KG1 (cell line): ENCODE measurements at regions not wholly inside any gene's neighbourhood (a gene's known extent, or its start where the extent isn't known, plus 50 kb on each side); places are given as distances from the start of the nearest gene placed in this dataset.
"Not testable (repeated sequence)": the region's sequence is repeated elsewhere in the genome, so short reads cannot be mapped to it uniquely, and the experiment has no call there.

ENCODE experiments used
- DNase-seq: peaks from one replicate; lab custom pipeline; 2025; lab: John Stamatoyannopoulos, UW

DNA sequence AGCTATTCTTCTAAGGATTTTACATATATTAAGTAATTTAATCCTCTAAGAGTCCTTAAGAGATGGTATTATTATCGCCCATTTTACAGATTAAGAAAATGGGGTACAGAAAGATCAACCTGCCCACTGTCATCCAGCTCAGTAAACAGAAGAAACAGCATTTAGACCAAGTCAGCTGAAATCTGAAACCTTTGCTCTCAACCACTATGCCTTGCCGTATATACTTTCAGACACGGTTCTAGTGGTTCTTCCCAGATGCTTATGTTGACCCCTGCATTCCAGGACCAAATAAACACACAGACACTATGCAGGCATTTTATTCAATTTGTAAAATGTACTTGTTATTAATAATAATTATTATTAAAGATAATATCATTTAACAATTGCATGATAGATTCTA, 854.8 kb downstream of the KCNJ2 start:
- no peak for DNase-seq

DNA sequence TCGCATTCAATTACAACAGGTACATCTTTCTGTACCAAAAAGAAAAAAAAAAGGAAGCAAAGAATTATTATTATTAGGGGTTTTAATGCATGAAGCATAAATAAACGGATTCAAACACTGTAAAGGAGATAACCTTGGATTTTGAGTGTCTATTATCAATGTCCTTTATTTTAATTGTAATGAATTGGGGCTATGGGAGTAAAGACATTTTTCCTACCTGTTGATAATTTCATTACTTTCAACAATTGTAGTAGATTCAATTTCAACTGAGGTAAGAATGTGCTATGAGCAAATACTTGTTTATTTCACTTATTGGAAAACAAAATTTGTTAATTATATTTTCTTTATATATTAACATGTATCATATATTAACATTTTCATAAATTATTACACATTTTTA, 855.6 kb downstream of the KCNJ2 start:
- no peak for DNase-seq

DNA sequence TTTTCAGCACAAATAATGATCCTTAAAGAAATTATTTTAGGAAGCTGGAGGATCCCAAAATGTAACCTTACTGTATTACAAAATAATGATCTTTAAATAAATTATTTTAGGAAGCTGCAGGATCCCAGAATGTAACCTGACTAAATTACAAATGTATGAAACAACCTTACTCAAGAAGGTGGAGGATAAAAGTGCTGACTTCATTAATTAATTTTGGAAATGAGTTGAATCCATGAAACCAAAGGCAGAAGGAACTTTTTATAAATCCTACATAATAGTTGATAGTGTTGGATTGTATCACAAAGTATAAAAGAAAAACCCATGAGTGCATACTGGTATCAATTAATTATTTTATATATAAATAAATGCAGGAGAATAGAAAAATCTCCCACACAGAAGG, 859.9 kb downstream of the KCNJ2 start:
- DNase-seq: no peak

DNA sequence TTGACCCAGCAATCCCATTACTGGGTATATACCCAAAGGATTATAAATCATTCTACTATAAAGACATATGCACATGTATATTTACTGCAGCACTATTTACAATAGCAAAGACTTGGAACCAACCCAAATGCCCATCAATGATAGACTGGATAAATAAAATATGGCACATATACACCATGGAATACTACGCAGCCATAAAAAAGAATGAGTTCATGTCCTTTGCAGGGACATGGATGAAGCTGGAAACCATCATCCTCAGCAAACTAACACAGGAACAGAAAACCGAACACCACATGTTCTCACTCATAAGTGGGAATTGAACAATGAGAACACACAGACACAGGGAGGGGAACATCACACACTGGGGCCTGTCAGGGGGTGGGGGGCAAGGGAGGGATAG, 862.0 kb downstream of the KCNJ2 start:
- not testable (repeated sequence) for DNase-seq

DNA sequence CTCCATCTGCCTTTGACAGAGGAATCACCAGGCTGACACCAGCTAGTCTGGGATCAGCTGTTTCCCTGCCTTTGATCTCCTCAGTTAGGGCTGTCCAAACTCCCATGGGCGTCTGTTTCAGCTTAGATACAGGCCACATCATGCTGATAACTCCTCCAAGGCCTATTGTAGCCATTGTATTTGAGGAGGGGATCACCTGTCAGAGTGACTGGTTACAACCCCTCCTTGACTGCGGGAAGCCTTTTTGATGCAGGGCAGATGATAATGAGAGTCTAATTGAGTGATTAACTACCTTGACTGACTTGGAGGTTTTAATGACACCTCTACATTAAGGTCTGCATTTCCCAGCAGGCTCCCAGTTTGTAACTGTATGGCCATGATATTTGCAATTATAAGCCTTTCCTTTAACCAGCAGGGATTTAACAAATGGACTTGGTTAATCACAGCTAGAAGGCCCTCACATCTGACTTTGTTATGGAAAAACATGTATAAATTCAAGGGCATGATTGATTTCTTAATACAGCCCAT, 863.5 kb downstream of the KCNJ2 start:
- DNase-seq: no peak

DNA sequence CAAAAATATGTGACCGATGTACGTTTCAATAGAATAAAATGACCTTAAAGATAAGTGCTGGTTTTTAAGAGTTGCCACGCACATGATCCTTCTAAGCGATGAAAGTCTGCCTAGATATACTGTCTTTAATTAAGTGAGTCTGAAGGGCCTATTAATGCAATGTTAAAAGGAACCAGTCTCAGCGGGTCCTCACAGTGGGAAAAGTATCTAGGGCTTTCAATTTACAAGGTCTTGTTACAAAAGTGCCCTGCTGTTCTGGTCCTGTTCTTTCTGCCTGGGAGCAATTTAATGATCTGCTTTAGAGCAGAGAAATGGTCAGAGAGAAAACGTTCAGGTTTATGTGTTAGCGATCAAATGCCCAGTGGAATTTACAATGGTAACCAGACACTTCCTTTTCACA, 864.0 kb downstream of the KCNJ2 start:
- no peak for DNase-seq

DNA sequence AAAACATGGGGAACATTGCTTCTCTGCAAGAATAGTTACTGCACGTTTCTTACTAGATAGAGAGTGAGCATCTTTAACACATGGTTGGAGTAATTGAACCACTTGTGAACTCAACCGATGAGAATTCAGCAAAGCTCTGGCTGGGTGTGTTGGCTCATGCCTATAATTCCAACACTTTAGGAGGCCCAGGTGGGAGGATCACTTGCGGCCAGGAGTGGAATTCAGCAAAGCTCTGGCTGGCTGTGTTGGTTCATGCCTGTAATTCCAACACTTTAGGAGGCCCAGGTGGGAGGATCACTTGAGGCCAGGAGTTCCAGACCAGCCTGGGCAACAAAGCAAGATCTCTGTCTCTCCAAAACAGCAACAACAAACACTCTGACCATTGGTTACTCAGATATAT, 865.9 kb downstream of the KCNJ2 start:
- DNase-seq: no peak

DNA sequence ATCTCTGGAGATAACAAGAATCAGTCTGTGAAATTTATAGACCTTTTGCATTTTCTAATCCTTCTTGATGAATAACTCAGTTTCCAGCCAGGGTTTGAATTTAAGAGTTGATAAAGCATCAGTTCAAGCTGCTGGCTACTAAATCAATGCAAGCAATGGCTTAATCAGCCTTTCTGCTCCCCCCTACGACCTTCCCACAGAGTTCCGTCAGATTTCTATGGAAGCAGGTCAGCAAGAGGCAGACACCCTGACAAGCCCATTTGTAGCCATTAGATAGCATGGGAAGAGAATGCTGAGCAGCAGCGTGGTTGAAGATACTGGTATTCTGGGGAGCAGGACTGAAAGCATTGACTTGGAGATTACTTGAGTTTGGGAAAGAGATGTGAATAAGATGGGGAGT, 868.1 kb downstream of the KCNJ2 start:
- no peak for DNase-seq

DNA sequence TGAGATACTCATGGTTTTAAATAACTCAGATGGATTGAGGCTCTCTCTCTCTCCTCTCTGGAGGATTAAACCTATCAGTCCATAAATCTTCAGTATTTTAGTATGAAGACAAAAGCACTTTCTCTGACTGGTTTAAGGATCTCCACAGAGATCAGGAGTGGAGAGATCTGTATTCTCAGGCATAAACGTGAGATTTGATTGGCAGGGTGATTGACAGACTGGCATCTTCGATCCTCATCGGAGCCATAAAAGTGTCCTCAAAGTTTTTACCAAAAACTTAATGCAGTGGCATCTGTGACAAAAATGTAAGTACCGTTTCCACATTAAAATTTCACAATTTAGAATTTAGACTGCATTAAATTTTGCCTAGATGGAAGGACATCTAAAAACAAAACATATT, 870.1 kb downstream of the KCNJ2 start:
- no peak for DNase-seq

DNA sequence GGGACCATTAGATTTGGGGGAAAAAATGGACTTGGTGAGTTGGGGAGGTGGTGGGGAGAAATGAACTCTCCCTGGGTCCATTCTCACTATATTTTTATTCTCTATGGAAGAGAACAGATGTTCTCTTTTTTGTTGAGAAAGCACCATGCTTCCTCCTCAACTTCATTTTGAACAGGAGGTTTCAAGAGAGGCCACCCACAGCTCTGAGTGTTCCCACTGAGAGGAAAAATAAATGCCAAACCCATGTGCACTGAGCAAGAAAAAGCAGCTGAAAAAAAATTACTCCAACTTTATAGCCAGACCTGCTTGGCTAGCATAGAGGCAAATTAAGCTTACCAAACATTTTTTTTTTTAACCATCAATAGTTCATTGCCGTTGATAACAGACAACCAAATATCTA, 883.6 kb downstream of the KCNJ2 start:
- DNase-seq: no peak

DNA sequence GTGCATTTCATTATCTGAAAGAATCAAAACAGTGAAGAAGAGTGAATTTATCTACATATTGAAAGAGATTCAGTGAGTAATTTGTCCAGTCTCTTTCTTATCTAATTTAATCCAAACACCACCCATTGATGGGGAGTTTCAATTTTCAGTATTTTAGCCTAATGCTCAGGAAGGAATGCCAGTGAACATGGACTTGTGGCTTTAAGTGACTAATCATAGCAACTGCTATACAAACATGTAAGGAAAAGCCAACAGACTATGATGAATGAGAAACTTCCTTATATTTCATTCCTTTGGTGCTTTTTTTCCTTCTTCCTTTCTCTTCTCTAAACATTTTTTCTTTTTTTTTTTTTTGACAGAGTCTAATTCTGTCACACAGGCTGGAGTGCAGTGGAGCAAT, 885.8 kb downstream of the KCNJ2 start:
- no peak for DNase-seq

DNA sequence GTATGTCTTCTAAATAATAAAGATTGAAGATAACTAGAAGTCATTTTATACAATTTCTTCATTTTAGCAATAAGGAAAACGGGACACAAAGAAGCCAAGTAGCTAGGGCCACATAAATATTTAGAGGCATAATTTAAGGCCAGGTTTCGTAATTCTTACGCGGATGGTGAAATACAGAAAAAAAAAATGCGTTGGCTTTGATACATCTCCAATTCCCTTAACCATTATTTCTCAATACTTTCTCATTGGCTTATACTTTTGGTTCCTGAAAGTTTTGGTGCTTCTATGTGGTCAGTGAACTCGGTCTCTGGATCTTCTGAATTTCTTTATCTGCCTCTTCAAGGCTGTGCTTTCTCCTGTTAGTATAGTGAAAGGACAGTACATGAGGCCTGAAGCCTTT, 888.1 kb downstream of the KCNJ2 start:
- no peak for DNase-seq

DNA sequence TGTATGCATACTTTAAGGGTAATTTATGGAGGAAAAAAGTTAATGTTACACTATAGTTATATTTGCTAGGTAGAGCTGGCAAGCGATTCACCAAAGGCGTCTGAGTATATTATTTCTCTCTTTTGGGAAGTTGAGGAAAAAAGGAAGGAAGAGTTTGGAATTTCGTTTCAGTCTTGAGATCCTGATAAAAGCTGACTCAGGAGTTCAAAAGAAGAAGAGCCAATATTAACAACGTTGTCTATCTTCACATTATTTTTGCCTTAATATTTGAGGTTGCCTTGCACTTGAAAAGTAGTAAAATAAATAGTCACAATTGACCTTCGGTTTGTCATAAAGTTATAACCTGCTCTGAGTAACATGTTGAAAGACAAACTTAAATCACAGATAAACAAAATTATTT, 888.6 kb downstream of the KCNJ2 start:
- no peak for DNase-seq

DNA sequence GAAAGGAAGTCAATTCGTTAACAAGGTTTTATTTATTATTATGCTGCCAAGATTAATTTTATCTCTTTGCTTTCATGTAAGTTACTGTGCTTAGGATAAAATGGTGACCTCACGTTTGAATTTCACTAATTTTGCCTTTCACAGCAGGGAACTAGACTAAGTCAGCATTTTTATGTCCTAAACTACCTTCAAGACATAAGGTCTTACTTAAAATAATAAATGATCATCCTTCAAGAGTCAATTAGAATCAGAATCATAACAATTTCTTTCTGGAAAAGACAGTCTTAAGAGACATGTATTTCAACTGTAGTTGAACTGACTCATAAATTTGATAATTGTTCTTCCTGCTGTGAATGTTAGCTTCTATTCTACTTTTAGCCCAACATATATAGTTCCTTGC, 893.8 kb downstream of the KCNJ2 start:
- no peak for DNase-seq

DNA sequence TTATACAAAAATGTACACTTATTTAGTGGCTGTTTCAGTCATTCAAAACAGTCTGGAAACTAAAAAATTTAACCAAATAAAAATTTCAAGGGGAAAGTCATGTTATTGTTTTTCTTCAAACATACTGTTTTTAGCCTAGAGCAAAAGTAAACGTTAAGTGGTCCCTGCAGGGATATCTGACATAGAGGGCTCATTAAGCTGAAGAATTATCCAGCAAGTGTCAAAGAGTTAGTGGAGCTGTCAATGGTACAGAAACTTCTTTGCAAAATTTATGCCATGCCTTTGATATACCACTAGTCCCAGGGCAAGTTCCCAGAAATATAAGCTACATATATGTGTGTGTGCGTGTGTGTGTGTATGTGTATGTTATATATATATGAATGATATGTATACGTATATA, 894.2 kb downstream of the KCNJ2 start:
- no peak for DNase-seq

DNA sequence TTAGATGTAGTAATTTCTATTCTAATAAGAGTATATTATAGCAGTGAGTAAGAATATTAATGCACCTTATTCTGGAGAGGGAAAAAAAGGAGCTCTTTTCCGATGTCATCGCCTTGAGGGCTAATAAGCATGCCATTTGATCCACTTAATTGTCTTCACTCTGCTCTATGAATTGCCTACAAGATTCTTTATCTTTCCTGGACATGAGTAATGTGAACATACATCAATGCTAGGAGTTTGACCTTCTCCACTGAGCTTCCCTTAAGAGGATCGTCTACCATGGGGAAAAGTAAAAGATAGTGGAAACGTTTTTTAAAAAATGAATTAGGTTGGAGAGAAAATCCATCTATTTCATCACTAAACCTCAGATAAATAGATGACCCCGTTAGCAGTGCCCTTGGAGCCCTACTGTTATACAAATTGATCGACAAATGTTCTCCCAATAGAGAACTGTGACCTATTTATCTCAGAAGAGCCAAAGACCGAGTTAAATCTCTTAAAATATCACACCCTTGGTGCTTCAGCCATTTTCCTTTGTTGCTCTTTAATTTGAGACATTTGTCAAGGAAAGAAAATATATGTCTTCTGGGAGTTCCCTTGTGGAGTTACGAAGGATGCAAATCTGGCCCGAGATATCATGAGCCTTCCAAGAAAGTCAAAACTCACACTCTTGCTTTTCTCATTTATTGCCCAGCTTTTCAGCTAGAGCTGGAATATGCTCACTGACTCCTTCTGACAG, 898.5 kb downstream of the KCNJ2 start:
- DNase-seq: no peak

DNA sequence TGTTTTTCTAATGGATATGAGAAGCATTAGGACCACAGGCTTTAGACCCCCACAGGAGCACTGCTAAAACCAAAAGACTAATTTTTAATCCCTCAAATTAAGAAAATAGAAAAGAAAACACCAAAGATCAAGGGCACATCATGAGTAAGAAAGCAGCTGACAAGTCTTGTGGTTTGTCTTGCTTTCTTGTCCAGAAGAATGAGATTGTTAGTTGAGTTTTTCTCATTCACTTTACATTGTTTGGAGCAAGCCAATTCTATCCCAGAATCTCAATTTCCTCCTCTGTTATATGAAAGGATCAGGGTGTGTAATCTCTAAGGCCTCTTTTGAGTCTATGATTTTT, 899.0 kb downstream of the KCNJ2 start:
- DNase-seq: no peak

DNA sequence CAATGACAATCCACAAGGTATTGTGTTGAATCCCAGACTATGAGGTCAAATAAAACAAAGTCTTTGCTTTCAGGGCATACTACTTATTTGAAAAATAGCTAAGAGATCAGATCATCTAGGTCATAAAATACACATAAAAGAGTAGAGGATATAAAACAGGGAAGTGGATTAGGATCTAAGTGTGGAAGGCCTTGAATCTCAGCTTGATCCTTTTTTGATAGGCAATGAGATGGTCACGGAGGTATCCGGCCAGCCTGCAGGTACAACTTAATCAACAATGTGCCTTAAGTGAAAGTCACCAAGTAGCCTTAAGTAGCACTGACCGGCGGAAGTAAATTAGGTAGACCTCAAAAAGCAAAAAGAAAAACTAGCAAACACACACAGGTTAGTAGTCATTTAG, 901.7 kb downstream of the KCNJ2 start:
- no peak for DNase-seq

DNA sequence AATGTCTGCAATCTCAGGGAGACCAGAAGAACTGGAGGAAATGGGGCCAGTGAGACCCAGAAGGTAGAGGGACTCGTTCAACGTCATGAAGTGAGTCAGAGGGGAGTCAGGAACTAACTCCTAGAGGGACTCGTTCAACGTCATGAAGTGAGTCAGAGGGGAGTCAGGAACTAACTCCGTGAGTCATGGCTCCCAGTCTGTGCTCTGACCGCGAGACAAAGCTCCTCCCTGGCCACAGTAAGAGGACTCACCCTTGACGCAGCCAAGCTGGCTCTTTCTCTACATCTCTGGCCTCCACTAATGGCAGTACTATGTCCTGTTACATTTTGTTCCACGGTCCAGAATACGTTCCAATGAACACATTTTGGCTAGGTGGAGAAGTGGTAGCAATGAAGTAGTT, 902.5 kb downstream of the KCNJ2 start:
- DNase-seq: no peak

DNA sequence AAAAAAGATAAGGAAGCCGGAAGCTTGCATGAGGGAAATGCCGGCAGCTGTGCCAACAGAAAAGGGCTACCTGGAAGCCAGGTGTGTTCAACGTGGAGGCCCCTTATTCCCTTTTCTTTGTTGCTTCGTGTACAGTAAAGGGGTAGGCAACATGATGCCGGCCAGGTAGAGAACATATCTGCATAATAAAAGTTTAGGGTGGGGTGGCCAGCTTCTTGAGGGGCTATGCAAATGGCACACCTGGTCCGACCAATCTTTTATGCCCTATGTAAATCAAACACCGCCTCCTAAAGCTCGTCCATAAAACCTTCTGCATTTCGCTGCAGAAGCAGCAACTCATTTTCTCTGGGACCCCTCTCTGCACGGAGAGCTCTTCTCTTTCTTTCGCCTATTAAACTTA, 911.6 kb downstream of the KCNJ2 start:
- DNase-seq: no peak

DNA sequence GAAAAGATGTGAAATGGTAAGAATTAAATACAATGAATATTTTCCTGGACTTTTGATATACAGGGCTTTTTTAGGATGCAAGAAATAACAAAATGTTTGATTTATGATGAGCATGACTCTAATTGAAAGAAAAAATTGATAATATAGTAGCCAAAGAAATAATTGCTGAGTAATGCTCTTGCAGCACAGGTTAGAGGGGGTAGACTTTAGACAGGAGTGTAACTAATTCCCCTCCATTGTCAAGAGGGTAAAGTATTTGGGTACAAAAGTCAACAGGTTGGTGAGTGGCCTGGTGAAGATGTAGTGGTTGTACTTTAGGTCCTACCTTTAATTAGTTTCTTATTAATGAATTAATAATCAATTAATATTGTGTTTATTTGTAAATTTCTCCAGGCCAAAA, 912.3 kb downstream of the KCNJ2 start:
- no peak for DNase-seq

DNA sequence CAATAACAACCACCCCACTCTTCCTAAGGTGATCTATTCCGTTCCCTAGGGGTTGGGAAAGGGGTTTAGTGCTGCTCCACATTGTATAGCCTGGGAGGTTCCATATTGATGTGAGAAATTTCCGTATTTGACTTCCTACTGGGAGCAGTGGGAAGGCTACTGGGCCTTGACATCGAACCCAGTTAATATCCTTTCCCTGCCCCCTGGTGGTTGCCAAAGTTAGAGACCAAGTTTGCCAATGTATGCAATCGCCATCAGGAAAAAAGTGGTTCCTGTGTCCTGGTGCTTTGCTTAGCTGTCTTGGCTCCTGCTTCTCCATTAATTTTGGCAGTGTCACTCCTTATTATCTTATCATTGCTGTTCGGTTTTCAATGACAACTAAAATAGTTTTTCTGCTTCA, 914.9 kb downstream of the KCNJ2 start:
- DNase-seq: peak; percentile 8

DNA sequence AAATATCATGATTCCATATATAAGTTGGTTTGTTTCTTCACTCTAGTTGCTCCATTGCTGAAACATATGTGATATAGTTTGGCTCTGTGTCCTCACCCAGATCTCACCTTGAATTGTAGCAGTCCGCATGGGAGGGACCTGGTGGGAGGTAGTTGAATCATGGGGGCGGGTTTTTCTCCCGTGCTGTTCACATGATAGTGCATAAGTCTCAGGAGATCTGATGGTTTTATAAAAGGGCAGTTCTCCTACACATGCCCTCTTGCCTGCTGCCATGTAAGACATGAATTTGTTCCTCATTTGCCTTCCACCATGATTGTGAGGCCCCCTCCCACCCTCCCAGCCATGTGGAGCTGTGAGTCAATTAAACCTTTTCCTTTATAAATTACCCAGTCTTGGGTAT, 915.5 kb downstream of the KCNJ2 start:
- no peak for DNase-seq

DNA sequence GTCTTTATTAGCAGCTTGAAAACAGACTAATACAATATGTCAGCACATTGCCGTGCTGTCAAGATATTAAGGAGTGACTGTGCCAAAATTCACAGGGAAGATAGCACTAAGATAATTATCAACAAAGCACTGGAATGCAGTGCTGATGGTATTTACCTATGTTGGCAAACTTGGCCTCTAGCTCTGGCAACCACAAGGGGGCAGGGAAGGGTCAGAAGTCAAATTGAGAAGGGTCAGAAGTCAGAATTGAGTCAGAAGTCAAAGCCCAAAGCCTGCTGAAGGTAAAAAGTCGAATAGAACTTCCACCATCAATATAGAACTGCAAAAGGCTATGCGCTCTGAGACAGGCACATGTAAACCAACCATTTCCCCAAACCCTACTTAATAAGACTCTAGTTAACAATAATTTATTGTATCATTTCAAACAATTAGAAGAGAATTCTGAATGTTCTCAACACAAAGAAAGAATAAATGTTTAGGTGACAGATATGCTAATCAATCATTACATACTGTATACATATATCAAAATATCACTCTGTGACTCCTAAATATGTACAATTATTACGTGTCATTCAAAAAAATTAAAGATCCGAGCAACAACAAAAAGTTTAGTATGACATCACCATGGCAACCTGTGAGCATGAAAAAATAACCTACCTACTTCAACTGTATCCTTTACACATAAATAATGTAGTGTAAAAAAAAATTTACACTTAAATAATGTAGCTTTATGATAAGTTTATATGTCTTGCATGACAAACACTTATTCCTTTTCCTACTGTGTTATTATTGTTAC, 916.1 kb downstream of the KCNJ2 start:
- no peak for DNase-seq
